ENCODE measurements at regions not wholly inside any gene's neighbourhood (a gene's known extent, or its start where the extent isn't known, plus 50 kb on each side); places are given as distances from the start of the nearest gene placed in this dataset.
A peak's percentile ranks its signal among the peaks of the same experiment; 100 is the strongest.

DNA sequence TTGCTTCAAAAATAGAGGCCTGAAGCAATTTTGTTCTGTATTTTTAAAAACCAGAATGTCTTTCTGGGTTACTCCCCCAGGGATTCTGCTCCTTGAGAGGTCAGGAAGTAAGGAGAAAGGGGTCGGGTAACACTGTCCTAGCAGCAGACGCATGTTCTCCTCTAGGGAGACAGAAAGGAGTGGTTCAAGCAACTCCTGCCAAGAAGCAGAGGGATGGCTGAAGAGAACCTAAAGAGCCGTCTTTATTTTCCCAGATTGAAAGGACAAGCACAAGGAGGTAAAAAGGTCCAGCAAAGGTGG lies 58.0 kb upstream of the SLC4A11 start:
- H3K4me3 ChIP-seq: no peak overlapping the region
- no peaks in the 10 kb centered on the region for H3K4me1 ChIP-seq
- no peak overlapping the region for H3K27ac ChIP-seq
- 83 to 88% methylated on average over 3 of the region's 3 CpGs for WGBS, 2 donors
- TF ChIP-seq, protein P1, sequence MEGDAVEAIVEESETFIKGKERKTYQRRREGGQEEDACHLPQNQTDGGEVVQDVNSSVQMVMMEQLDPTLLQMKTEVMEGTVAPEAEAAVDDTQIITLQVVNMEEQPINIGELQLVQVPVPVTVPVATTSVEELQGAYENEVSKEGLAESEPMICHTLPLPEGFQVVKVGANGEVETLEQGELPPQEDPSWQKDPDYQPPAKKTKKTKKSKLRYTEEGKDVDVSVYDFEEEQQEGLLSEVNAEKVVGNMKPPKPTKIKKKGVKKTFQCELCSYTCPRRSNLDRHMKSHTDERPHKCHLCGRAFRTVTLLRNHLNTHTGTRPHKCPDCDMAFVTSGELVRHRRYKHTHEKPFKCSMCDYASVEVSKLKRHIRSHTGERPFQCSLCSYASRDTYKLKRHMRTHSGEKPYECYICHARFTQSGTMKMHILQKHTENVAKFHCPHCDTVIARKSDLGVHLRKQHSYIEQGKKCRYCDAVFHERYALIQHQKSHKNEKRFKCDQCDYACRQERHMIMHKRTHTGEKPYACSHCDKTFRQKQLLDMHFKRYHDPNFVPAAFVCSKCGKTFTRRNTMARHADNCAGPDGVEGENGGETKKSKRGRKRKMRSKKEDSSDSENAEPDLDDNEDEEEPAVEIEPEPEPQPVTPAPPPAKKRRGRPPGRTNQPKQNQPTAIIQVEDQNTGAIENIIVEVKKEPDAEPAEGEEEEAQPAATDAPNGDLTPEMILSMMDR (IDR thresholded peaks at IDR 0.05): no peak
- TF ChIP-seq POLR2A (IDR thresholded peaks at IDR 0.05) (no peak), EP300 (IDR thresholded peaks at IDR 0.05) (no peak), POLR2AphosphoS5 (IDR thresholded peaks at IDR 0.05) (no peak)
- no peaks in the 10 kb centered on the region for H3K9me3 ChIP-seq
- H3K36me3 ChIP-seq: peaks cover 16 to 78% (median 42%) of the 10 kb centered on the region in 4 donors
- no peaks in the 10 kb centered on the region for H3K27me3 ChIP-seq
- no peak for DNase-seq
- peak in 1 of 2 donors; percentile 29 for ATAC-seq (ENCODE audit: low FRiP score in 2 of 2)

DNA sequence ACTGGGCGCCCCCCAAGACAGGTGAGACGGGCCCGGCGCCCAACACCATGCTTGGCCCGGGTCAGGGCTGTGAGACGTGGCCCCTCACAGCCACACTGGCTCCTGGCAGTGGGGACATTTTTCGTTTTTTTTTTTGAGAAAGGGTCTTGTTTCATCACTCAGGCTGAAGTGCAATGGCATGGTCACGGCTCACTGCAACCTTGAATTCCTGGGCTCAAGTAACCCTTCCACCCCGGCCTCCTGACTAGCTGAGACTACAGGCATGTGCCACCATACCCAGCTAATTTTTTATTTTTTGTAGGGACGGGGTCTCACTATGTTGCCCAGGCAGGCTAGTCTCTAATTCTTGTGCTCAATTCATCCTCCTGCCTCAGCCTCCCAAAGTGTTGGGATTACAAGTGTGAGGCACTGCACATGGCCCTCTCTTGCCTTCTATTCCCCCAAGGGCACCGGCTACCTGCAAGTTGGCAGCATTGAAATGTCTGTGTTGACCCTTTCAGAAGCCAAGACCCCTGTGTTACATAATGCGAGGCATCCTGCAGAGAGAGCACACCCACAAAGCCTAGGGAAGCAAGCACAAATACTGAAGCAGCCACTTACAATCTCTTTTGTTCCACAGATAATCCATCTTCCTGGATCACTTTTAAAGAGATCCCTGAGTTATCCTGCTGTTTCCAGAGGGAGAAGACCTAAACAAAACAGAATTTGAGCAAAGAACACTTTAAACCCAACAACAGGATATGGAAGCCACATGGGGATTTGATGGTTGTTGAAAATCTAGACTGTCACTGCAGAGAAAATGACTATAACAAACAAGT lies 57.5 kb upstream of the SLC4A11 start:
- Histone ChIP-seq H3K9me3 (no peaks in the 10 kb centered on the region), H3K27ac (no peak overlapping the region), H3K4me3 (no peak overlapping the region), H3K4me1 (no peaks in the 10 kb centered on the region), H3K27me3 (no peaks in the 10 kb centered on the region), H3K36me3 (peaks cover 16 to 78% (median 46%) of the 10 kb centered on the region in 4 donors)
- WGBS, 2 donors: 89 to 95% methylated on average over 8 to 11 of the region's 12 CpGs
- peak in 1 of 2 donors; percentile 43 for DNase-seq
- ATAC-seq (ENCODE audit: low FRiP score in 2 of 2): no peak
- TF ChIP-seq POLR2A (IDR thresholded peaks at IDR 0.05) (no peak), EP300 (IDR thresholded peaks at IDR 0.05) (no peak), POLR2AphosphoS5 (IDR thresholded peaks at IDR 0.05) (no peak)
- TF ChIP-seq, protein P1 (IDR thresholded peaks at IDR 0.05): no peak
